ENCODE measurements at regions not wholly inside any gene's neighbourhood (a gene's known extent, or its start where the extent isn't known, plus 50 kb on each side); places are given as distances from the start of the nearest gene placed in this dataset.

DNA sequence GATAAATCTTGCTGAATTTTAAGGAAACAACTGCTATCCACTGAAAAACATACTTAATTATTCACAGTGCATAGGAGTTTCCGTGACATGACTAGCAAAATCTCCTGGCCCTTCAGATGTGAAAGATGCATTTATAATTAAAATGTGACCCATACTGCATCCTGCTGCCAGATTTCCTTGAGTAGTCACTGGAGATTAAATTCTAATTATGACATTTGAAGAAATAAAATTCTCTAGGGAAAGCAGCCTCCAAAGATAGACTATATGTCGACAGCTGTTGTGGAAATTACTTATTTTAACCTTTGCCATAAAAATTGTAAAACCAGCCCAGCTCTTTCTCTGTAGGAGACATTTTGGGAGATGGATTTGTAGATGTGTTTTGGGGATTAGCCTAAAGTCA, 193.6 kb upstream of the SMC2 start:
- H3K36me3 ChIP-seq (ENCODE audit: control insufficient read depth in 1 of 2, insufficient read depth in 2 of 2, low read depth in 1 of 2, low read length in 2 of 2) = no peaks in the 10 kb centered on the region
- DNase-seq = no peak
- no peak overlapping the region for H2BK5ac ChIP-seq (ENCODE audit: low read depth, low read length, poor library complexity, severe bottlenecking)
- WGBS = 75% methylated on average over 1 of the region's 2 CpGs
- no peak overlapping the region for H2BK15ac ChIP-seq (ENCODE audit: low read depth, poor library complexity, severe bottlenecking)
- no peak overlapping the region for H2AK5ac ChIP-seq (ENCODE audit: low read length, severe bottlenecking)
- no peak overlapping the region for H3K4me3 ChIP-seq (ENCODE audit: insufficient read depth in 1 of 2, low read depth in 1 of 2, low read length in 2 of 2)
- H3K4ac ChIP-seq (ENCODE audit: low read depth in 1 of 2, low read length in 2 of 2) = no peak overlapping the region
- no peak overlapping the region for H3K4me2 ChIP-seq (ENCODE audit: low read length, poor library complexity, severe bottlenecking)
- no peak overlapping the region for H3K14ac ChIP-seq (ENCODE audit: low read length in 2 of 2)
- no peak overlapping the region for H2BK120ac ChIP-seq (ENCODE audit: low read depth, low read length)
- H3K18ac ChIP-seq (ENCODE audit: low read depth in 1 of 2, low read length in 2 of 2) = no peak overlapping the region
- H4K8ac ChIP-seq (ENCODE audit: low read length) = no peak overlapping the region
- H3K9me3 ChIP-seq (ENCODE audit: control insufficient read depth, low read length) = no peaks in the 10 kb centered on the region
- no peaks in the 10 kb centered on the region for H3K4me1 ChIP-seq (ENCODE audit: control insufficient read depth, insufficient read depth, low read depth, low read length)
- H3K79me1 ChIP-seq (replicated peaks; ENCODE audit: low read length, poor library complexity, severe bottlenecking) = no peaks in the 10 kb centered on the region
- no peak overlapping the region for H3K9ac ChIP-seq (ENCODE audit: low read length)
- no peak overlapping the region for H3K23ac ChIP-seq (ENCODE audit: low read length in 2 of 2)
- H3K27ac ChIP-seq (ENCODE audit: low read length, poor library complexity, severe bottlenecking) = no peak overlapping the region
- H2AFZ ChIP-seq (ENCODE audit: low read depth, low read length) = no peak overlapping the region
- H4K91ac ChIP-seq (ENCODE audit: low read length) = no peak overlapping the region
- H2BK12ac ChIP-seq (ENCODE audit: low read length in 2 of 2) = no peak overlapping the region
- H3K27me3 ChIP-seq (ENCODE audit: control insufficient read depth in 1 of 2, insufficient read depth in 1 of 2, low read length in 2 of 2) = no peaks in the 10 kb centered on the region

GRCh38 chr9:103902263-103902662, 191.8 kb upstream of the SMC2 start:
- no peak overlapping the region for H3K4me2 ChIP-seq (ENCODE audit: low read length, poor library complexity, severe bottlenecking)
- H3K36me3 ChIP-seq (ENCODE audit: control insufficient read depth in 1 of 2, insufficient read depth in 2 of 2, low read depth in 1 of 2, low read length in 2 of 2) = no peaks in the 10 kb centered on the region
- no peak overlapping the region for H3K14ac ChIP-seq (ENCODE audit: low read length in 2 of 2)
- H3K4ac ChIP-seq (ENCODE audit: low read depth in 1 of 2, low read length in 2 of 2) = no peak overlapping the region
- H2AFZ ChIP-seq (ENCODE audit: low read depth, low read length) = no peak overlapping the region
- H2BK12ac ChIP-seq (ENCODE audit: low read length in 2 of 2) = no peak overlapping the region
- no peaks in the 10 kb centered on the region for H3K79me1 ChIP-seq (replicated peaks; ENCODE audit: low read length, poor library complexity, severe bottlenecking)
- DNase-seq = no peak
- H3K18ac ChIP-seq (ENCODE audit: low read depth in 1 of 2, low read length in 2 of 2) = no peak overlapping the region
- no peak overlapping the region for H3K4me3 ChIP-seq (ENCODE audit: insufficient read depth in 1 of 2, low read depth in 1 of 2, low read length in 2 of 2)
- H3K27ac ChIP-seq (ENCODE audit: low read length, poor library complexity, severe bottlenecking) = no peak overlapping the region
- H3K9ac ChIP-seq (ENCODE audit: low read length) = no peak overlapping the region
- no peak overlapping the region for H2BK120ac ChIP-seq (ENCODE audit: low read depth, low read length)
- H3K23ac ChIP-seq (ENCODE audit: low read length in 2 of 2) = no peak overlapping the region
- no peak overlapping the region for H4K8ac ChIP-seq (ENCODE audit: low read length)
- 53% methylated on average over 2 of the region's 2 CpGs for WGBS
- no peak overlapping the region for H2BK15ac ChIP-seq (ENCODE audit: low read depth, poor library complexity, severe bottlenecking)
- no peaks in the 10 kb centered on the region for H3K4me1 ChIP-seq (ENCODE audit: control insufficient read depth, insufficient read depth, low read depth, low read length)
- no peak overlapping the region for H2BK5ac ChIP-seq (ENCODE audit: low read depth, low read length, poor library complexity, severe bottlenecking)
- H3K9me3 ChIP-seq (ENCODE audit: control insufficient read depth, low read length) = no peaks in the 10 kb centered on the region
- no peaks in the 10 kb centered on the region for H3K27me3 ChIP-seq (ENCODE audit: control insufficient read depth in 1 of 2, insufficient read depth in 1 of 2, low read length in 2 of 2)
- H2AK5ac ChIP-seq (ENCODE audit: low read length, severe bottlenecking) = no peak overlapping the region
- no peak overlapping the region for H4K91ac ChIP-seq (ENCODE audit: low read length)

DNA sequence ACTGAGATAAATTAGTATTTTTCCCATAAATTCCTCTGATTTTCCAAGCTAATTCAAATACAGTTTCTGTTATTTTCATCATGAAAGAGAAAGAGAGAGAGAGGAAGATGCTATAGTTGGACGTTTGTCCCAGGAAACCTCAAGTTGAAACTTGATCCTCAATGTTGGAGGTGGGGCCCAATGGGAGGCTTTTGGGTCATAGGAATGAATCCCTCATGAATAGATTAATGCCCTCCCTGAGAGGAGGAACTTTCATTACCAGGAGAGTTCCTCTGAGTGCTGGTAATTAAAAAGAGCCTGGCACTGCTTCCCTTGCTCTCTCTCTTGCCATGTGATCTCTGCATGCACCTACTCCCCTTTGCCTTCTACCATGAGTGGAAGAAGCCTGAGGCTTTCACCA, 189.9 kb upstream of the SMC2 start:
- no peak overlapping the region for H3K14ac ChIP-seq (ENCODE audit: low read length in 2 of 2)

GRCh38 chr9:103913899-103914298, 180.2 kb upstream of the SMC2 start:
- no peaks in the 10 kb centered on the region for H3K4me1 ChIP-seq (ENCODE audit: control insufficient read depth, insufficient read depth, low read depth, low read length)
- no peak overlapping the region for H4K91ac ChIP-seq (ENCODE audit: low read length)
- no peak overlapping the region for H2AFZ ChIP-seq (ENCODE audit: low read depth, low read length)

More for the DNA sequence above, 189.9 kb upstream of the SMC2 start:
- Histone ChIP-seq H4K8ac (ENCODE audit: low read length) (no peak overlapping the region), H3K18ac (ENCODE audit: low read depth in 1 of 2, low read length in 2 of 2) (no peak overlapping the region), H3K27me3 (ENCODE audit: control insufficient read depth in 1 of 2, insufficient read depth in 1 of 2, low read length in 2 of 2) (no peaks in the 10 kb centered on the region), H2AFZ (ENCODE audit: low read depth, low read length) (no peak overlapping the region), H3K36me3 (ENCODE audit: control insufficient read depth in 1 of 2, insufficient read depth in 2 of 2, low read depth in 1 of 2, low read length in 2 of 2) (no peaks in the 10 kb centered on the region), H2BK12ac (ENCODE audit: low read length in 2 of 2) (no peak overlapping the region), H2AK5ac (ENCODE audit: low read length, severe bottlenecking) (no peak overlapping the region), H3K9me3 (ENCODE audit: control insufficient read depth, low read length) (no peaks in the 10 kb centered on the region), H3K4me1 (ENCODE audit: control insufficient read depth, insufficient read depth, low read depth, low read length) (no peaks in the 10 kb centered on the region), H3K4me3 (ENCODE audit: insufficient read depth in 1 of 2, low read depth in 1 of 2, low read length in 2 of 2) (no peak overlapping the region), H2BK120ac (ENCODE audit: low read depth, low read length) (no peak overlapping the region), H3K27ac (ENCODE audit: low read length, poor library complexity, severe bottlenecking) (no peak overlapping the region), H2BK5ac (ENCODE audit: low read depth, low read length, poor library complexity, severe bottlenecking) (no peak overlapping the region), H3K79me1 (replicated peaks; ENCODE audit: low read length, poor library complexity, severe bottlenecking) (no peaks in the 10 kb centered on the region), H3K23ac (ENCODE audit: low read length in 2 of 2) (no peak overlapping the region), H4K91ac (ENCODE audit: low read length) (no peak overlapping the region), H2BK15ac (ENCODE audit: low read depth, poor library complexity, severe bottlenecking) (no peak overlapping the region), H3K4ac (ENCODE audit: low read depth in 1 of 2, low read length in 2 of 2) (no peak overlapping the region), H3K4me2 (ENCODE audit: low read length, poor library complexity, severe bottlenecking) (no peak overlapping the region), H3K9ac (ENCODE audit: low read length) (no peak overlapping the region)
- DNase-seq = no peak
- WGBS = 43% methylated on average over 1 of the region's 1 CpG

More at GRCh38 chr9:103913899-103914298, 180.2 kb upstream of the SMC2 start:
- no peaks in the 10 kb centered on the region for H3K27me3 ChIP-seq (ENCODE audit: control insufficient read depth in 1 of 2, insufficient read depth in 1 of 2, low read length in 2 of 2)
- H3K9ac ChIP-seq (ENCODE audit: low read length) = no peak overlapping the region
- no peak overlapping the region for H3K14ac ChIP-seq (ENCODE audit: low read length in 2 of 2)
- no peak overlapping the region for H2BK120ac ChIP-seq (ENCODE audit: low read depth, low read length)
- no peak overlapping the region for H3K4me3 ChIP-seq (ENCODE audit: insufficient read depth in 1 of 2, low read depth in 1 of 2, low read length in 2 of 2)
- H4K8ac ChIP-seq (ENCODE audit: low read length) = no peak overlapping the region
- no peak overlapping the region for H3K23ac ChIP-seq (ENCODE audit: low read length in 2 of 2)
- no peak overlapping the region for H2BK5ac ChIP-seq (ENCODE audit: low read depth, low read length, poor library complexity, severe bottlenecking)
- DNase-seq = no peak
- H3K36me3 ChIP-seq (ENCODE audit: control insufficient read depth in 1 of 2, insufficient read depth in 2 of 2, low read depth in 1 of 2, low read length in 2 of 2) = no peaks in the 10 kb centered on the region
- no peak overlapping the region for H3K4me2 ChIP-seq (ENCODE audit: low read length, poor library complexity, severe bottlenecking)
- H3K79me1 ChIP-seq (replicated peaks; ENCODE audit: low read length, poor library complexity, severe bottlenecking) = no peaks in the 10 kb centered on the region
- WGBS = no CpG with 5 or more reads among the region's 1 CpG
- H2AK5ac ChIP-seq (ENCODE audit: low read length, severe bottlenecking) = no peak overlapping the region
- no peak overlapping the region for H2BK15ac ChIP-seq (ENCODE audit: low read depth, poor library complexity, severe bottlenecking)
- no peak overlapping the region for H3K27ac ChIP-seq (ENCODE audit: low read length, poor library complexity, severe bottlenecking)
- H2BK12ac ChIP-seq (ENCODE audit: low read length in 2 of 2) = no peak overlapping the region
- no peak overlapping the region for H3K4ac ChIP-seq (ENCODE audit: low read depth in 1 of 2, low read length in 2 of 2)
- H3K18ac ChIP-seq (ENCODE audit: low read depth in 1 of 2, low read length in 2 of 2) = no peak overlapping the region
- H3K9me3 ChIP-seq (ENCODE audit: control insufficient read depth, low read length) = peaks cover 7% of the 10 kb centered on the region
